ENCODE measurements at regions not wholly inside any gene's neighbourhood (a gene's known extent, or its start where the extent isn't known, plus 50 kb on each side); places are given as distances from the start of the nearest gene placed in this dataset.

- 90 to 92% (median 92%) methylated on average over 7 of the region's 7 CpGs for WGBS, 3 donors
- no peak for FAIRE-seq
- no peak for DNase-seq
- H3K4me1 ChIP-seq (ENCODE audit: control insufficient read depth in 3 of 3, insufficient read depth in 2 of 3, low read depth in 1 of 3, low read length in 2 of 3): no peaks in the 10 kb centered on the region
- H3K4me3 ChIP-seq (ENCODE audit: low read depth in 1 of 3, low read length in 3 of 3): no peak overlapping the region
- no peaks in the 10 kb centered on the region for H3K36me3 ChIP-seq (ENCODE audit: control insufficient read depth in 3 of 3, insufficient read depth in 2 of 3, low read depth in 1 of 3, low read length in 3 of 3)
- H3K9me3 ChIP-seq (ENCODE audit: control insufficient read depth in 2 of 2, insufficient read depth in 1 of 2, low read depth in 1 of 2, low read length in 1 of 2): no peaks in the 10 kb centered on the region
- H3K27me3 ChIP-seq (ENCODE audit: control insufficient read depth in 3 of 3, insufficient read depth in 3 of 3, low read length in 3 of 3): peaks cover 0 to under 1% (median 0%) of the 10 kb centered on the region in 3 donors
- no peak overlapping the region for H3K27ac ChIP-seq (ENCODE audit: low read depth in 1 of 3, low read length in 2 of 3)
Measured at GRCh38 chr2:19785447-19785846, 116.3 kb downstream of the TTC32 start.

GRCh38 chr2:19784456-19784855 is 117.3 kb downstream of the TTC32 start:
- no peak for DNase-seq
- 89 to 94% (median 92%) methylated on average over 5 of the region's 5 CpGs for WGBS, 3 donors

GRCh38 chr2:19783935-19784334 is 117.8 kb downstream of the TTC32 start:
- WGBS, 3 donors: 53 to 81% (median 74%) methylated on average over 2 of the region's 2 CpGs
- Histone ChIP-seq H3K9me3 (ENCODE audit: control insufficient read depth in 2 of 2, insufficient read depth in 1 of 2, low read depth in 1 of 2, low read length in 1 of 2) (no peaks in the 10 kb centered on the region), H3K36me3 (ENCODE audit: control insufficient read depth in 3 of 3, insufficient read depth in 2 of 3, low read depth in 1 of 3, low read length in 3 of 3) (no peaks in the 10 kb centered on the region), H3K27me3 (ENCODE audit: control insufficient read depth in 3 of 3, insufficient read depth in 3 of 3, low read length in 3 of 3) (no peaks in the 10 kb centered on the region), H3K27ac (ENCODE audit: low read depth in 1 of 3, low read length in 2 of 3) (no peak overlapping the region), H3K4me1 (ENCODE audit: control insufficient read depth in 3 of 3, insufficient read depth in 2 of 3, low read depth in 1 of 3, low read length in 2 of 3) (no peaks in the 10 kb centered on the region), H3K4me3 (ENCODE audit: low read depth in 1 of 3, low read length in 3 of 3) (no peak overlapping the region)
- FAIRE-seq (no peak), DNase-seq (no peak)

More at GRCh38 chr2:19784456-19784855, 117.3 kb downstream of the TTC32 start:
- no peak for FAIRE-seq
- Histone ChIP-seq H3K4me3 (ENCODE audit: low read depth in 1 of 3, low read length in 3 of 3) (no peak overlapping the region), H3K4me1 (ENCODE audit: control insufficient read depth in 3 of 3, insufficient read depth in 2 of 3, low read depth in 1 of 3, low read length in 2 of 3) (no peaks in the 10 kb centered on the region), H3K9me3 (ENCODE audit: control insufficient read depth in 2 of 2, insufficient read depth in 1 of 2, low read depth in 1 of 2, low read length in 1 of 2) (no peaks in the 10 kb centered on the region), H3K27ac (ENCODE audit: low read depth in 1 of 3, low read length in 2 of 3) (no peak overlapping the region), H3K36me3 (ENCODE audit: control insufficient read depth in 3 of 3, insufficient read depth in 2 of 3, low read depth in 1 of 3, low read length in 3 of 3) (no peaks in the 10 kb centered on the region), H3K27me3 (ENCODE audit: control insufficient read depth in 3 of 3, insufficient read depth in 3 of 3, low read length in 3 of 3) (no peaks in the 10 kb centered on the region)

GRCh38 chr2:19776941-19777514 is 124.8 kb downstream of the TTC32 start:
- Histone ChIP-seq H3K4me3 (ENCODE audit: low read depth in 1 of 3, low read length in 3 of 3) (no peak overlapping the region), H3K27ac (ENCODE audit: low read depth in 1 of 3, low read length in 2 of 3) (no peak overlapping the region), H3K4me1 (ENCODE audit: control insufficient read depth in 3 of 3, insufficient read depth in 2 of 3, low read depth in 1 of 3, low read length in 2 of 3) (no peaks in the 10 kb centered on the region), H3K27me3 (ENCODE audit: control insufficient read depth in 3 of 3, insufficient read depth in 3 of 3, low read length in 3 of 3) (peaks cover 0 to 2% (median 0%) of the 10 kb centered on the region in 3 donors), H3K36me3 (ENCODE audit: control insufficient read depth in 3 of 3, insufficient read depth in 2 of 3, low read depth in 1 of 3, low read length in 3 of 3) (no peaks in the 10 kb centered on the region), H3K9me3 (ENCODE audit: control insufficient read depth in 2 of 2, insufficient read depth in 1 of 2, low read depth in 1 of 2, low read length in 1 of 2) (no peaks in the 10 kb centered on the region)
- FAIRE-seq: no peak
- DNase-seq: no peak
- 50 to 74% (median 65%) methylated on average over 6 of the region's 6 CpGs for WGBS, 3 donors

GRCh38 chr2:19775838-19776237 is 125.9 kb downstream of the TTC32 start:
- FAIRE-seq (no peak), DNase-seq (no peak)
- H3K4me3 ChIP-seq (ENCODE audit: low read depth in 1 of 3, low read length in 3 of 3): no peak overlapping the region
- 70 to 74% (median 73%) methylated on average over 6 of the region's 6 CpGs for WGBS, 3 donors
- no peaks in the 10 kb centered on the region for H3K36me3 ChIP-seq (ENCODE audit: control insufficient read depth in 3 of 3, insufficient read depth in 2 of 3, low read depth in 1 of 3, low read length in 3 of 3)
- H3K4me1 ChIP-seq (ENCODE audit: control insufficient read depth in 3 of 3, insufficient read depth in 2 of 3, low read depth in 1 of 3, low read length in 2 of 3): no peaks in the 10 kb centered on the region
- no peak overlapping the region for H3K27ac ChIP-seq (ENCODE audit: low read depth in 1 of 3, low read length in 2 of 3)
- no peaks in the 10 kb centered on the region for H3K9me3 ChIP-seq (ENCODE audit: control insufficient read depth in 2 of 2, insufficient read depth in 1 of 2, low read depth in 1 of 2, low read length in 1 of 2)
- peaks cover 0 to 2% (median 0%) of the 10 kb centered on the region in 3 donors for H3K27me3 ChIP-seq (ENCODE audit: control insufficient read depth in 3 of 3, insufficient read depth in 3 of 3, low read length in 3 of 3)

- Histone ChIP-seq H3K9me3 (ENCODE audit: control insufficient read depth in 2 of 2, insufficient read depth in 1 of 2, low read depth in 1 of 2, low read length in 1 of 2) (no peaks in the 10 kb centered on the region), H3K27ac (ENCODE audit: low read depth in 1 of 3, low read length in 2 of 3) (no peak overlapping the region), H3K4me1 (ENCODE audit: control insufficient read depth in 3 of 3, insufficient read depth in 2 of 3, low read depth in 1 of 3, low read length in 2 of 3) (no peaks in the 10 kb centered on the region), H3K36me3 (ENCODE audit: control insufficient read depth in 3 of 3, insufficient read depth in 2 of 3, low read depth in 1 of 3, low read length in 3 of 3) (no peaks in the 10 kb centered on the region), H3K27me3 (ENCODE audit: control insufficient read depth in 3 of 3, insufficient read depth in 3 of 3, low read length in 3 of 3) (peaks cover 0 to 2% (median 0%) of the 10 kb centered on the region in 3 donors), H3K4me3 (ENCODE audit: low read depth in 1 of 3, low read length in 3 of 3) (no peak overlapping the region)
- 63 to 70% (median 66%) methylated on average over 5 of the region's 5 CpGs for whole genome bisulfite sequencing, 3 donors
- FAIRE-seq (no peak), DNase-seq (no peak)
Measured at GRCh38 chr2:19775315-19775714, 126.5 kb downstream of the TTC32 start.

- no peaks in the 10 kb centered on the region for H3K4me1 ChIP-seq (ENCODE audit: control insufficient read depth in 3 of 3, insufficient read depth in 2 of 3, low read depth in 1 of 3, low read length in 2 of 3)
- no peaks in the 10 kb centered on the region for H3K36me3 ChIP-seq (ENCODE audit: control insufficient read depth in 3 of 3, insufficient read depth in 2 of 3, low read depth in 1 of 3, low read length in 3 of 3)
- WGBS, 3 donors: 62 to 73% (median 68%) methylated on average over 3 of the region's 3 CpGs
- H3K4me3 ChIP-seq (ENCODE audit: low read depth in 1 of 3, low read length in 3 of 3): no peak overlapping the region
- H3K27ac ChIP-seq (ENCODE audit: low read depth in 1 of 3, low read length in 2 of 3): no peak overlapping the region
- no peak for FAIRE-seq
- H3K9me3 ChIP-seq (ENCODE audit: control insufficient read depth in 2 of 2, insufficient read depth in 1 of 2, low read depth in 1 of 2, low read length in 1 of 2): no peaks in the 10 kb centered on the region
- peaks cover 0 to 2% (median 0%) of the 10 kb centered on the region in 3 donors for H3K27me3 ChIP-seq (ENCODE audit: control insufficient read depth in 3 of 3, insufficient read depth in 3 of 3, low read length in 3 of 3)
- DNase-seq: no peak
Measured at GRCh38 chr2:19774805-19775176, 127.0 kb downstream of the TTC32 start.

- no peak for FAIRE-seq
- H3K36me3 ChIP-seq (ENCODE audit: control insufficient read depth in 3 of 3, insufficient read depth in 2 of 3, low read depth in 1 of 3, low read length in 3 of 3): no peaks in the 10 kb centered on the region
Measured at GRCh38 chr2:19772981-19773380, 128.8 kb downstream of the TTC32 start.

GRCh38 chr2:19769513-19769912 is 132.3 kb downstream of the TTC32 start:
- no peak for FAIRE-seq
- no peaks in the 10 kb centered on the region for H3K9me3 ChIP-seq (ENCODE audit: control insufficient read depth in 2 of 2, insufficient read depth in 1 of 2, low read depth in 1 of 2, low read length in 1 of 2)
- H3K4me1 ChIP-seq (ENCODE audit: control insufficient read depth in 3 of 3, insufficient read depth in 2 of 3, low read depth in 1 of 3, low read length in 2 of 3): no peaks in the 10 kb centered on the region
- H3K27me3 ChIP-seq (ENCODE audit: control insufficient read depth in 3 of 3, insufficient read depth in 3 of 3, low read length in 3 of 3): no peaks in the 10 kb centered on the region
- no peak overlapping the region for H3K27ac ChIP-seq (ENCODE audit: low read depth in 1 of 3, low read length in 2 of 3)
- H3K36me3 ChIP-seq (ENCODE audit: control insufficient read depth in 3 of 3, insufficient read depth in 2 of 3, low read depth in 1 of 3, low read length in 3 of 3): no peaks in the 10 kb centered on the region
- no peak for DNase-seq
- no peak overlapping the region for H3K4me3 ChIP-seq (ENCODE audit: low read depth in 1 of 3, low read length in 3 of 3)

More at GRCh38 chr2:19772981-19773380, 128.8 kb downstream of the TTC32 start:
- no peaks in the 10 kb centered on the region for H3K9me3 ChIP-seq (ENCODE audit: control insufficient read depth in 2 of 2, insufficient read depth in 1 of 2, low read depth in 1 of 2, low read length in 1 of 2)
- H3K4me1 ChIP-seq (ENCODE audit: control insufficient read depth in 3 of 3, insufficient read depth in 2 of 3, low read depth in 1 of 3, low read length in 2 of 3): no peaks in the 10 kb centered on the region
- DNase-seq: no peak
- H3K27ac ChIP-seq (ENCODE audit: low read depth in 1 of 3, low read length in 2 of 3): no peak overlapping the region
- no peak overlapping the region for H3K4me3 ChIP-seq (ENCODE audit: low read depth in 1 of 3, low read length in 3 of 3)
- H3K27me3 ChIP-seq (ENCODE audit: control insufficient read depth in 3 of 3, insufficient read depth in 3 of 3, low read length in 3 of 3): peaks cover 0 to 2% (median 0%) of the 10 kb centered on the region in 3 donors
- WGBS, 3 donors: 74 to 79% (median 78%) methylated on average over 4 of the region's 4 CpGs
